GM12878 (cell line): ENCODE measurements at regions not wholly inside any gene's neighbourhood (a gene's known extent, or its start where the extent isn't known, plus 50 kb on each side); places are given as distances from the start of the nearest gene placed in this dataset.
A peak's percentile ranks its signal among the peaks of the same experiment; 100 is the strongest.

ENCODE experiments used
- ATAC-seq: fragments of 200-7000 bp; cut with Tn5 transposase; 3 replicates; pipeline ENCODE4 v1.9.1; 2020; ENCODE audit warnings: mild to moderate bottlenecking, moderate library complexity
- BruUV-seq: library from RNA; stranded (reverse); fragments of 400-500 nt; replicated peaks from 2 replicates; lab custom pipeline; 2021; lab: Mats Ljungman, UMichigan
- CTCF ChIA-PET: fragments of 300-600 bp; sonication (Branson Sonifier 250); formaldehyde crosslinking; extraction: SDS; loops from one replicate; lab custom pipeline; 2021; ENCODE audit warnings: inconsistent platforms; lab: Yijun Ruan, JAX
- POLR2A ChIA-PET: fragments of 350-600 bp; formaldehyde crosslinking; extraction: SDS; loops from one replicate; lab custom pipeline; 2021; ENCODE audit warnings: inconsistent platforms; lab: Charles Lee
- RAD21 ChIA-PET: fragments of 300-600 bp; sonication (Branson Sonifier 250); formaldehyde crosslinking; loops from one replicate; lab custom pipeline; 2023; ENCODE audit warnings: antibody characterized with exemption; ENCODE audit not compliant: unreplicated experiment; lab: Charles Lee
- SMC1A ChIA-PET: fragments of 300-600 bp; sonication (Branson Sonifier 250); formaldehyde crosslinking; loops from one replicate; lab custom pipeline; 2023; ENCODE audit not compliant: unreplicated experiment, uncharacterized antibody; lab: Charles Lee
- DNase-seq: peaks from one replicate; pipeline ENCODE4 v3.0.0-alpha.2; 2011; ENCODE audit warnings: low read depth, low spot score
- FAIRE-seq: peaks from 3 replicates; lab custom pipeline; 2011; peaks lifted over from hg19 to GRCh38; lab: Jason Lieb, UNC
- H2AFZ ChIP-seq: 2 replicates; pipeline ENCODE4 v1.6.0; 2011; ENCODE audit warnings: low read depth, low read length, control low read depth; ENCODE audit not compliant: control insufficient read depth
- H3K27ac ChIP-seq: 2 replicates; pipeline ENCODE4 v1.5.1; 2011; ENCODE audit warnings: control low read depth; ENCODE audit not compliant: control insufficient read depth, insufficient read depth
- H3K27me3 ChIP-seq, 2 experiments: replicated peaks in 1 of 2; 2 replicates each; pipeline versions ENCODE4 v1.6.0 to v1.6.1; 2011; ENCODE audit warnings: low read length in 1 of 2; ENCODE audit not compliant: control insufficient read depth in 2 of 2, insufficient read depth in 2 of 2
- H3K36me3 ChIP-seq, 2 experiments: 2 replicates each; pipeline ENCODE4 v1.5.1; 2011; ENCODE audit warnings: low read length in 1 of 2; ENCODE audit not compliant: control insufficient read depth in 2 of 2, insufficient read depth in 2 of 2
- H3K4me1 ChIP-seq: 2 replicates; pipeline ENCODE4 v1.6.1; 2011; ENCODE audit warnings: mild to moderate bottlenecking, low read length, moderate library complexity, mixed read lengths; ENCODE audit not compliant: control insufficient read depth, insufficient read depth
- H3K4me2 ChIP-seq: 2 replicates; pipeline ENCODE4 v1.6.0; 2011; ENCODE audit warnings: control low read depth; ENCODE audit not compliant: control insufficient read depth, insufficient read depth
- H3K4me3 ChIP-seq: fragments of 200-600 bp; sonication (generic); 2 replicates; pipeline ENCODE4 v1.5.1; 2016
- H3K79me2 ChIP-seq: 2 replicates; pipeline ENCODE4 v1.6.0; 2011; ENCODE audit warnings: low read length; ENCODE audit not compliant: control insufficient read depth, insufficient read depth
- H3K9ac ChIP-seq: 2 replicates; pipeline ENCODE4 v1.8.0; 2011; ENCODE audit warnings: low read length, control low read depth, mixed read lengths; ENCODE audit not compliant: control insufficient read depth, insufficient read depth
- H3K9me3 ChIP-seq: replicated peaks from 3 replicates; pipeline ENCODE4 v1.5.1; 2011; ENCODE audit warnings: mild to moderate bottlenecking, low read length; ENCODE audit not compliant: control insufficient read depth, insufficient read depth
- H4K20me1 ChIP-seq: 2 replicates; pipeline ENCODE4 v1.6.0; 2011; ENCODE audit not compliant: control insufficient read depth, insufficient read depth
- BACH1 ChIP-seq: fragments of 450-650 bp; IDR thresholded peaks from 2 replicates; pipeline ENCODE4 v1.6.1; 2017; ENCODE audit warnings: mild to moderate bottlenecking, borderline replicate concordance
- BHLHE40 ChIP-seq, 2 experiments: fragments of 450-650 bp in 1 of 2; IDR thresholded peaks; 2 replicates each; pipeline ENCODE4 v1.6.1; 2011 to 2017; ENCODE audit warnings: low read depth in 2 of 2, borderline replicate concordance in 1 of 2, improper control_type of control experiment in 1 of 2, low read length in 1 of 2, mild to moderate bottlenecking in 1 of 2
- EP300 ChIP-seq, 2 experiments: fragments of 150-350 bp in 1 of 2; IDR thresholded peaks; 2 replicates each; pipeline ENCODE4 v1.6.1; 2011 to 2012; ENCODE audit warnings: low read depth in 2 of 2, low read length in 2 of 2, borderline replicate concordance in 1 of 2, improper control_type of control experiment in 1 of 2, inconsistent platforms in 1 of 2; ENCODE audit not compliant: control insufficient read depth in 1 of 2
- FOXK2 ChIP-seq: fragments of 450-650 bp; IDR thresholded peaks from 2 replicates; pipeline ENCODE4 v1.6.1; 2017; ENCODE audit warnings: mild to moderate bottlenecking, moderate library complexity
- GABPA ChIP-seq: IDR thresholded peaks from 2 replicates; pipeline ENCODE4 v1.6.1; 2014; ENCODE audit warnings: antibody characterized with exemption, low read depth, mild to moderate bottlenecking, inconsistent platforms
- NR2F1 ChIP-seq: fragments of 450-650 bp; conservative IDR thresholded peaks from 2 replicates; pipeline ENCODE4 v1.6.1; 2017; ENCODE audit warnings: mild to moderate bottlenecking
- POLR2AphosphoS2 ChIP-seq: IDR thresholded peaks from 2 replicates; pipeline ENCODE4 v1.6.1; 2011; ENCODE audit warnings: low read depth, mild to moderate bottlenecking, low read length, improper control_type of control experiment, moderate library complexity
- SPI1 ChIP-seq: IDR thresholded peaks from 2 replicates; pipeline ENCODE4 v1.6.1; 2011; ENCODE audit warnings: low read depth, mild to moderate bottlenecking, low read length, moderate library complexity, borderline replicate concordance; ENCODE audit not compliant: insufficient read depth
- SRF ChIP-seq, 2 experiments: IDR thresholded peaks; 2 replicates each; pipeline ENCODE4 v1.6.1; 2011; ENCODE audit warnings: low read depth in 2 of 2, low read length in 2 of 2, mild to moderate bottlenecking in 1 of 2, moderate library complexity in 1 of 2
- WGBS: methylation state at CpG from one replicate; pipeline ENCODE4 v1.1.6; 2016; ENCODE audit warnings: low lambda C conversion rate; ENCODE audit not compliant: insufficient replicate concordance, insufficient coverage; ENCODE audit errors: missing lambda C conversion rate; 5-methylcytosine and 5-hydroxymethylcytosine counted together
- in situ Hi-C: fragments of 300-500 bp; cut with MboI; formaldehyde crosslinking; loops from 9 replicates; pipeline ENCODE4 v1.14.3; 2018; ENCODE audit warnings: mixed read lengths
- intact Hi-C: fragments of 100-400 bp; cut with micrococcal nuclease; formaldehyde crosslinking; loops from one replicate; pipeline ENCODE4 v1.14.2; 2022; ENCODE audit not compliant: unreplicated experiment
- TF ChIP-seq, protein P1 (sequence below): fragments of 450-650 bp; IDR thresholded peaks from 2 replicates; pipeline ENCODE4 v1.6.1; 2017; ENCODE audit warnings: low read depth, mild to moderate bottlenecking, moderate library complexity
- TF ChIP-seq, protein P2 (sequence below): fragments of 450-650 bp; IDR thresholded peaks from 2 replicates; pipeline ENCODE4 v1.6.1; 2017; ENCODE audit warnings: mild to moderate bottlenecking, low read depth, inconsistent platforms; ENCODE audit not compliant: poor library complexity, severe bottlenecking

DNA sequence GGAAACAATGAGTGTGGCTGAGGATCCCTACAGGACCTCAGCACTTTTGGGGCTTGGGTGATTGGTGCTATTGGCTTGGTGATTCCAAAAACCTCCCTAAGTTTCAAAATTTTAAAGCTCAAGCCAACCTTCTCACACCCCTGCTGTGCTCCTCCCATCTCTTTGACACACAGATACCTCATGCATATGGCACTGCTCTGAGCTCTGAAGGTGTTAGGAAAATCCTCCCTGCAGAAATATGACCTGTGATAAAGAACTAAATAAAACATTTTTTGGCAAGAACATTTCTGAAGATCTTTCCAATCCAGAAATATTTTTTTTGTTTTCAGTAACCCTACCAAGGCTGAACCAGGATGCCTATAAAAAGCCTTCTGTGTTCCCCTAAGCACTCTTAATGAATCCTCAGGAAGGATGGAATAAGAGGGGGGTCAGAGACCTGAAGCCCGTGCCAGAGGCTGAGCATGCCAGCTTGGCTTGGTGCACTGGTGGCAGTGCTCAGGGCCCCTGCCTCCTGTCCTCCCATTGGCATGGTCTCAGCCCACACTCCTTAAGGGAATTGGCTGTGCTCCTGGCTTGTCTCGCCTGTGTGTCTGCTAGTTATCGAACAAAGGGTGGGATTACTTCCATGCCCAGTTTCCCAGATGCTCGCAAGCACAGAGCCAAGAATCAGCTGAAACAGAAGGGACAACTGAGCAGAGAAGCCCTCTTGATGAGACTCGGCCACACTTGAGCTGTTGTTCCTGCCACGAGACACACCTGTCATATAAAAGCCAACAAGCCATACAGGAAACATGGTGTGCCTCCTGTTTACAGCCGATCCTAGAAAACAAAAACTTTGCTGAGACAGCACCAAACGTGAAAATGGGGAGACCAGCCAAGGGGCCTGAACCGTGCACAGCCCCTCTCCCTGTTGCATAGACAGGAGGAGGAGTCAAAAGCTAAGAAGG lies 132.7 kb upstream of the EEA1 start:
- ChIA-PET SMC1A (interaction anchor here (0.6 to 2.6 kb wide), 19 partner anchors 8 to 408 kb away, joined by 3 to 17 read pairs (median 3); no protein-coding TSS in a partner anchor), CTCF (interaction anchor here (0.8 to 1.8 kb wide), 7 partner anchors 23 to 319 kb away, joined by 3 to 5 read pairs (median 3); no protein-coding TSS in a partner anchor), POLR2A (interaction anchor here (0.5 to 1.6 kb wide), 8 partner anchors 26 to 294 kb away, joined by 3 to 8 read pairs (median 4); no protein-coding TSS in a partner anchor), RAD21 (interaction anchor here (0.8 to 3.3 kb wide), 11 partner anchors 11 to 320 kb away, joined by 3 to 14 read pairs (median 5); no protein-coding TSS in a partner anchor)
- ATAC-seq (no peak), DNase-seq (no peak), FAIRE-seq (no peak)
- Histone ChIP-seq H3K27me3 (no peaks in the 10 kb centered on the region), H3K4me3 (no peak overlapping the region), H4K20me1 (no peaks in the 10 kb centered on the region), H3K9me3 (no peaks in the 10 kb centered on the region), H3K27ac (peak overlapping the region; percentile 61), H2AFZ (no peak overlapping the region), H3K36me3 (no peaks in the 10 kb centered on the region), H3K9ac (no peak overlapping the region), H3K4me1 (peaks cover 26% of the 10 kb centered on the region), H3K79me2 (no peaks in the 10 kb centered on the region), H3K4me2 (no peak overlapping the region)
- 93% methylated on average over 9 of the region's 9 CpGs for WGBS
- no peak for TF ChIP-seq POLR2AphosphoS2
- TF ChIP-seq, protein P1, sequence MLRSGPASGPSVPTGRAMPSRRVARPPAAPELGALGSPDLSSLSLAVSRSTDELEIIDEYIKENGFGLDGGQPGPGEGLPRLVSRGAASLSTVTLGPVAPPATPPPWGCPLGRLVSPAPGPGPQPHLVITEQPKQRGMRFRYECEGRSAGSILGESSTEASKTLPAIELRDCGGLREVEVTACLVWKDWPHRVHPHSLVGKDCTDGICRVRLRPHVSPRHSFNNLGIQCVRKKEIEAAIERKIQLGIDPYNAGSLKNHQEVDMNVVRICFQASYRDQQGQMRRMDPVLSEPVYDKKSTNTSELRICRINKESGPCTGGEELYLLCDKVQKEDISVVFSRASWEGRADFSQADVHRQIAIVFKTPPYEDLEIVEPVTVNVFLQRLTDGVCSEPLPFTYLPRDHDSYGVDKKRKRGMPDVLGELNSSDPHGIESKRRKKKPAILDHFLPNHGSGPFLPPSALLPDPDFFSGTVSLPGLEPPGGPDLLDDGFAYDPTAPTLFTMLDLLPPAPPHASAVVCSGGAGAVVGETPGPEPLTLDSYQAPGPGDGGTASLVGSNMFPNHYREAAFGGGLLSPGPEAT: no peak
- no peak for TF ChIP-seq BACH1
- TF ChIP-seq BHLHE40 (IDR thresholded peaks at IDR 0.05; ENCODE audit: borderline replicate concordance in 1 of 2, low read depth in 2 of 2, low read length in 1 of 2): no peak
- no peak for TF ChIP-seq NR2F1
- TF ChIP-seq EP300 (IDR thresholded peaks at IDR 0.05; ENCODE audit: borderline replicate concordance in 1 of 2, control insufficient read depth in 1 of 2, low read depth in 2 of 2, low read length in 2 of 2): no peak
- no peak for TF ChIP-seq SPI1
- no peak for TF ChIP-seq GABPA
- TF ChIP-seq SRF (IDR thresholded peaks at IDR 0.05; ENCODE audit: low read depth in 2 of 2, low read length in 2 of 2): no peak
- TF ChIP-seq, protein P2, sequence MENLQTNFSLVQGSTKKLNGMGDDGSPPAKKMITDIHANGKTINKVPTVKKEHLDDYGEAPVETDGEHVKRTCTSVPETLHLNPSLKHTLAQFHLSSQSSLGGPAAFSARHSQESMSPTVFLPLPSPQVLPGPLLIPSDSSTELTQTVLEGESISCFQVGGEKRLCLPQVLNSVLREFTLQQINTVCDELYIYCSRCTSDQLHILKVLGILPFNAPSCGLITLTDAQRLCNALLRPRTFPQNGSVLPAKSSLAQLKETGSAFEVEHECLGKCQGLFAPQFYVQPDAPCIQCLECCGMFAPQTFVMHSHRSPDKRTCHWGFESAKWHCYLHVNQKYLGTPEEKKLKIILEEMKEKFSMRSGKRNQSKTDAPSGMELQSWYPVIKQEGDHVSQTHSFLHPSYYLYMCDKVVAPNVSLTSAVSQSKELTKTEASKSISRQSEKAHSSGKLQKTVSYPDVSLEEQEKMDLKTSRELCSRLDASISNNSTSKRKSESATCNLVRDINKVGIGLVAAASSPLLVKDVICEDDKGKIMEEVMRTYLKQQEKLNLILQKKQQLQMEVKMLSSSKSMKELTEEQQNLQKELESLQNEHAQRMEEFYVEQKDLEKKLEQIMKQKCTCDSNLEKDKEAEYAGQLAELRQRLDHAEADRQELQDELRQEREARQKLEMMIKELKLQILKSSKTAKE: no peak
- no peak for TF ChIP-seq FOXK2
- intact Hi-C loops (loop anchor here (2.0 kb wide), 2 partner anchors 33 to 73 kb away; no protein-coding TSS in a partner anchor), in situ Hi-C loops (no loop called here)
- no TSS peak for BruUV-seq
